Caco-2 (cell line): ENCODE measurements at regions not wholly inside any gene's neighbourhood (a gene's known extent, or its start where the extent isn't known, plus 50 kb on each side); places are given as distances from the start of the nearest gene placed in this dataset.

Experiments used
- BruUV-seq: library from RNA; stranded (reverse); fragments of 400-500 nt; replicated peaks from 2 replicates; lab custom pipeline; 2021; lab: Mats Ljungman, UMichigan
- CTCF ChIA-PET: fragments of 300-600 bp; sonication (Branson Sonifier 250); formaldehyde crosslinking; loops from one replicate; lab custom pipeline; 2022; ENCODE audit warnings: antibody characterized with exemption; lab: Charles Lee
- POLR2A ChIA-PET: fragments of 300-600 bp; sonication (Branson Sonifier 250); formaldehyde crosslinking; loops from one replicate; lab custom pipeline; 2022; ENCODE audit warnings: antibody characterized with exemption; lab: Charles Lee
- DNase-seq, 2 experiments: peaks; one replicate each; pipeline versions ENCODE4 v3.0.0 to v3.0.0-alpha.2; 2020 to 2022
- H3K27me3 ChIP-seq: replicated peaks from 2 replicates; pipeline ENCODE4 v1.6.0; 2011; ENCODE audit warnings: low read length; ENCODE audit not compliant: control insufficient read depth, insufficient read depth
- H3K36me3 ChIP-seq: 2 replicates; pipeline ENCODE4 v1.5.1; 2011; ENCODE audit warnings: low read length; ENCODE audit not compliant: control insufficient read depth, insufficient read depth
- H3K4me1 ChIP-seq: fragments of 250-450 bp; sonication (Bioruptor Pico); 2 replicates; pipeline ENCODE4 v1.5.1; 2020; ENCODE audit warnings: mild to moderate bottlenecking
- H3K4me3 ChIP-seq: 2 replicates; pipeline ENCODE4 v1.5.1; 2011; ENCODE audit warnings: low read depth, mild to moderate bottlenecking, control low read depth, low read length
- H3K9me3 ChIP-seq: fragments of 250-450 bp; sonication (Bioruptor Pico); 2 replicates; pipeline ENCODE4 v1.5.1; 2020; ENCODE audit warnings: mild to moderate bottlenecking, moderate library complexity
- H3K27ac Mint-ChIP-seq: one replicate; pipeline ENCODE4 v1.8.0; 2022; ENCODE audit warnings: mixed read lengths; ENCODE audit not compliant: unreplicated experiment
- H3K27me3 Mint-ChIP-seq: one replicate; pipeline ENCODE4 v1.8.0; 2022; ENCODE audit warnings: mixed read lengths; ENCODE audit not compliant: insufficient read depth, unreplicated experiment
- H3K36me3 Mint-ChIP-seq: one replicate; pipeline ENCODE4 v1.8.0; 2022; ENCODE audit warnings: mild to moderate bottlenecking, mixed read lengths; ENCODE audit not compliant: insufficient read depth, unreplicated experiment
- H3K4me1 Mint-ChIP-seq: one replicate; pipeline ENCODE4 v1.8.0; 2022; ENCODE audit warnings: low read depth, mixed read lengths; ENCODE audit not compliant: unreplicated experiment
- H3K4me3 Mint-ChIP-seq: one replicate; pipeline ENCODE4 v1.8.0; 2022; ENCODE audit warnings: mild to moderate bottlenecking, moderate library complexity, mixed read lengths; ENCODE audit not compliant: unreplicated experiment
- H3K9me3 Mint-ChIP-seq: one replicate; pipeline ENCODE4 v1.8.0; 2022; ENCODE audit warnings: mixed read lengths; ENCODE audit not compliant: unreplicated experiment
- CTCF ChIP-seq, 2 experiments: fragments of 200-600 bp in 1 of 2; IDR thresholded peaks; 1 replicate in 1 of 2; 2 replicates in 1 of 2; pipeline versions ENCODE4 v1.5.1 to v1.8.0; 2011 to 2022; ENCODE audit warnings: antibody characterized with exemption in 1 of 2, control low read depth in 1 of 2, inconsistent platforms in 1 of 2, low read depth in 1 of 2, low read length in 1 of 2, mild to moderate bottlenecking in 1 of 2, moderate library complexity in 1 of 2; ENCODE audit not compliant: insufficient read depth in 1 of 2, severe bottlenecking in 1 of 2, unreplicated experiment in 1 of 2
- intact Hi-C: fragments of 100-400 bp; cut with micrococcal nuclease; formaldehyde crosslinking; loops from one replicate; pipeline ENCODE4 v1.10.0; 2022; ENCODE audit not compliant: unreplicated experiment

- DNase-seq, result no peak
- no TSS peak for BruUV-seq
- no peak overlapping the region for H3K4me3 Mint-ChIP-seq
- Histone ChIP-seq H3K27me3 (no peaks in the 10 kb centered on the region), H3K4me3 (no peak overlapping the region), H3K36me3 (no peaks in the 10 kb centered on the region), H3K4me1 (no peaks in the 10 kb centered on the region), H3K9me3 (no peaks in the 10 kb centered on the region)
- no peaks in the 10 kb centered on the region for H3K4me1 Mint-ChIP-seq
- POLR2A ChIA-PET, result no interaction called here
- CTCF ChIA-PET, result no interaction called here
- intact Hi-C loops, result no loop called here
- H3K27ac Mint-ChIP-seq, result no peak overlapping the region
- TF ChIP-seq CTCF (IDR thresholded peaks at IDR 0.05; ENCODE audit: insufficient read depth in 1 of 2, low read depth in 1 of 2, low read length in 1 of 2, severe bottlenecking in 1 of 2, unreplicated experiment in 1 of 2), result no peak
- no peaks in the 10 kb centered on the region for H3K27me3 Mint-ChIP-seq
- H3K9me3 Mint-ChIP-seq, result no peaks in the 10 kb centered on the region
- H3K36me3 Mint-ChIP-seq, result no peaks in the 10 kb centered on the region
Observed at GRCh38 chr1:188425687-188426086, 1596.9 kb downstream of the PLA2G4A start.

- no peak for TF ChIP-seq CTCF (IDR thresholded peaks at IDR 0.05; ENCODE audit: insufficient read depth in 1 of 2, low read depth in 1 of 2, low read length in 1 of 2, severe bottlenecking in 1 of 2, unreplicated experiment in 1 of 2)
- DNase-seq, result no peak
- no peaks in the 10 kb centered on the region for H3K36me3 Mint-ChIP-seq
- H3K4me3 Mint-ChIP-seq, result no peak overlapping the region
- H3K27me3 ChIP-seq, result no peaks in the 10 kb centered on the region
- POLR2A ChIA-PET, result no interaction called here
- intact Hi-C loops, result no loop called here
- no peak overlapping the region for H3K27ac Mint-ChIP-seq
- H3K36me3 ChIP-seq, result no peaks in the 10 kb centered on the region
- no peaks in the 10 kb centered on the region for H3K4me1 ChIP-seq
- no peaks in the 10 kb centered on the region for H3K9me3 ChIP-seq
- H3K4me1 Mint-ChIP-seq, result no peaks in the 10 kb centered on the region
- no peak overlapping the region for H3K4me3 ChIP-seq
- H3K9me3 Mint-ChIP-seq, result no peaks in the 10 kb centered on the region
- CTCF ChIA-PET, result no interaction called here
- no peaks in the 10 kb centered on the region for H3K27me3 Mint-ChIP-seq
- BruUV-seq, result no TSS peak
Observed at GRCh38 chr1:188426561-188426960, 1597.8 kb downstream of the PLA2G4A start.

- Mint-ChIP-seq H3K27ac (no peak overlapping the region), H3K4me3 (no peak overlapping the region), H3K4me1 (no peaks in the 10 kb centered on the region), H3K27me3 (no peaks in the 10 kb centered on the region), H3K36me3 (no peaks in the 10 kb centered on the region), H3K9me3 (no peaks in the 10 kb centered on the region)
- Histone ChIP-seq H3K4me3 (no peak overlapping the region), H3K9me3 (no peaks in the 10 kb centered on the region), H3K27me3 (no peaks in the 10 kb centered on the region), H3K4me1 (no peaks in the 10 kb centered on the region), H3K36me3 (no peaks in the 10 kb centered on the region)
- ChIA-PET POLR2A (no interaction called here), CTCF (no interaction called here)
- no peak for TF ChIP-seq CTCF (IDR thresholded peaks at IDR 0.05; ENCODE audit: insufficient read depth in 1 of 2, low read depth in 1 of 2, low read length in 1 of 2, severe bottlenecking in 1 of 2, unreplicated experiment in 1 of 2)
- intact Hi-C loops, result no loop called here
- no TSS peak for BruUV-seq
- DNase-seq, result no peak
Observed at GRCh38 chr1:188427642-188428041, 1598.9 kb downstream of the PLA2G4A start.
